ENCODE measurements at regions not wholly inside any gene's neighbourhood (a gene's known extent, or its start where the extent isn't known, plus 50 kb on each side); places are given as distances from the start of the nearest gene placed in this dataset.

GRCh38 chr2:81194581-81194980, 890.0 kb upstream of the LRRTM1 start:
- H3K4me3 Mint-ChIP-seq = no peak overlapping the region
- H3K9me3 Mint-ChIP-seq = peaks cover 5 to 15% of the 10 kb centered on the region in 2 donors
- H3K27ac Mint-ChIP-seq = no peak overlapping the region
- no peaks in the 10 kb centered on the region for H3K27me3 Mint-ChIP-seq
- no peak for DNase-seq
- H3K36me3 Mint-ChIP-seq = peaks cover 0 to 4% of the 10 kb centered on the region in 2 donors
- H3K4me1 Mint-ChIP-seq = no peaks in the 10 kb centered on the region
- no peak for ATAC-seq (replicated peaks)

GRCh38 chr2:81194176-81194575, 889.6 kb upstream of the LRRTM1 start:
- Mint-ChIP-seq H3K36me3 (peaks cover 0 to 4% of the 10 kb centered on the region in 2 donors), H3K27ac (no peak overlapping the region), H3K27me3 (no peaks in the 10 kb centered on the region), H3K4me3 (no peak overlapping the region), H3K4me1 (no peaks in the 10 kb centered on the region), H3K9me3 (peaks cover 5 to 15% of the 10 kb centered on the region in 2 donors)
- DNase-seq (no peak), ATAC-seq (replicated peaks) (no peak)

- no peaks in the 10 kb centered on the region for H3K27me3 Mint-ChIP-seq
- ATAC-seq (replicated peaks) (no peak), DNase-seq (no peak)
- peaks cover 4 to 6% of the 10 kb centered on the region in 2 donors for H3K9me3 Mint-ChIP-seq
- H3K27ac Mint-ChIP-seq = no peak overlapping the region
- H3K4me1 Mint-ChIP-seq = no peaks in the 10 kb centered on the region
- H3K4me3 Mint-ChIP-seq = no peak overlapping the region
- H3K36me3 Mint-ChIP-seq = no peaks in the 10 kb centered on the region
These were observed 877.3 kb upstream of the LRRTM1 start for GRCh38 chr2:81181845-81182244.

GRCh38 chr2:81171447-81171846, 866.9 kb upstream of the LRRTM1 start:
- Mint-ChIP-seq H3K27me3 (no peaks in the 10 kb centered on the region), H3K27ac (no peak overlapping the region), H3K4me1 (no peaks in the 10 kb centered on the region), H3K4me3 (no peak overlapping the region), H3K36me3 (no peaks in the 10 kb centered on the region), H3K9me3 (peaks cover 0 to 5% of the 10 kb centered on the region in 2 donors)
- ATAC-seq (replicated peaks) (no peak), DNase-seq (no peak)

GRCh38 chr2:81163583-81163982, 859.0 kb upstream of the LRRTM1 start:
- H3K4me1 Mint-ChIP-seq = no peaks in the 10 kb centered on the region
- peaks cover 0 to under 1% of the 10 kb centered on the region in 2 donors for H3K9me3 Mint-ChIP-seq
- no peak overlapping the region for H3K4me3 Mint-ChIP-seq
- H3K36me3 Mint-ChIP-seq = no peaks in the 10 kb centered on the region
- DNase-seq = no peak
- H3K27ac Mint-ChIP-seq = no peak overlapping the region
- no peaks in the 10 kb centered on the region for H3K27me3 Mint-ChIP-seq
- no peak for ATAC-seq (replicated peaks)

GRCh38 chr2:81158505-81158904, 854.0 kb upstream of the LRRTM1 start:
- no peak overlapping the region for H3K27ac Mint-ChIP-seq
- H3K27me3 Mint-ChIP-seq = no peaks in the 10 kb centered on the region
- ATAC-seq (replicated peaks) (no peak), DNase-seq (no peak)
- no peaks in the 10 kb centered on the region for H3K36me3 Mint-ChIP-seq
- H3K4me1 Mint-ChIP-seq = no peaks in the 10 kb centered on the region
- H3K4me3 Mint-ChIP-seq = no peak overlapping the region
- H3K9me3 Mint-ChIP-seq = peaks cover 0 to 7% of the 10 kb centered on the region in 2 donors

GRCh38 chr2:81148323-81148722, 843.8 kb upstream of the LRRTM1 start:
- H3K36me3 Mint-ChIP-seq = no peaks in the 10 kb centered on the region
- H3K27me3 Mint-ChIP-seq = no peaks in the 10 kb centered on the region
- ATAC-seq (replicated peaks) (no peak), DNase-seq (no peak)
- H3K27ac Mint-ChIP-seq = no peak overlapping the region
- H3K4me1 Mint-ChIP-seq = peaks cover 0 to 2% of the 10 kb centered on the region in 2 donors
- H3K4me3 Mint-ChIP-seq = no peak overlapping the region
- H3K9me3 Mint-ChIP-seq = peaks cover 0 to 14% of the 10 kb centered on the region in 2 donors

GRCh38 chr2:81136296-81136695, 831.7 kb upstream of the LRRTM1 start:
- Mint-ChIP-seq H3K9me3 (peaks cover 0 to 9% of the 10 kb centered on the region in 2 donors), H3K4me3 (no peak overlapping the region), H3K27ac (no peak overlapping the region), H3K27me3 (no peaks in the 10 kb centered on the region), H3K36me3 (no peaks in the 10 kb centered on the region), H3K4me1 (no peaks in the 10 kb centered on the region)
- ATAC-seq (replicated peaks) (no peak), DNase-seq (no peak)

- Mint-ChIP-seq H3K27me3 (no peaks in the 10 kb centered on the region), H3K27ac (no peak overlapping the region), H3K9me3 (peaks cover 2 to 5% of the 10 kb centered on the region in 2 donors), H3K4me1 (no peaks in the 10 kb centered on the region), H3K4me3 (no peak overlapping the region), H3K36me3 (no peaks in the 10 kb centered on the region)
- ATAC-seq (replicated peaks) = no peak
- DNase-seq = no peak
These were observed 792.8 kb upstream of the LRRTM1 start for GRCh38 chr2:81097361-81097760.

GRCh38 chr2:81093031-81093430, 788.5 kb upstream of the LRRTM1 start:
- no peaks in the 10 kb centered on the region for H3K36me3 Mint-ChIP-seq
- DNase-seq (no peak), ATAC-seq (replicated peaks) (no peak)
- H3K4me1 Mint-ChIP-seq = no peaks in the 10 kb centered on the region
- H3K27me3 Mint-ChIP-seq = no peaks in the 10 kb centered on the region
- no peak overlapping the region for H3K4me3 Mint-ChIP-seq
- peaks cover 2 to 11% of the 10 kb centered on the region in 2 donors for H3K9me3 Mint-ChIP-seq
- H3K27ac Mint-ChIP-seq = no peak overlapping the region

GRCh38 chr2:81087646-81088045, 783.1 kb upstream of the LRRTM1 start:
- Mint-ChIP-seq H3K4me3 (no peak overlapping the region), H3K27me3 (no peaks in the 10 kb centered on the region), H3K27ac (no peak overlapping the region), H3K4me1 (no peaks in the 10 kb centered on the region), H3K36me3 (no peaks in the 10 kb centered on the region), H3K9me3 (peaks cover 0 to 5% of the 10 kb centered on the region in 2 donors)
- DNase-seq (no peak), ATAC-seq (replicated peaks) (no peak)

- no peak for ATAC-seq (replicated peaks)
- H3K9me3 Mint-ChIP-seq = peaks cover 2 to 4% of the 10 kb centered on the region in 2 donors
- H3K4me3 Mint-ChIP-seq = no peak overlapping the region
- no peaks in the 10 kb centered on the region for H3K36me3 Mint-ChIP-seq
- H3K4me1 Mint-ChIP-seq = no peaks in the 10 kb centered on the region
- DNase-seq = no peak
- H3K27me3 Mint-ChIP-seq = no peaks in the 10 kb centered on the region
- H3K27ac Mint-ChIP-seq = no peak overlapping the region
These were observed 779.5 kb upstream of the LRRTM1 start for GRCh38 chr2:81084101-81084500.

GRCh38 chr2:81078631-81079030, 774.1 kb upstream of the LRRTM1 start:
- H3K27ac Mint-ChIP-seq = no peak overlapping the region
- DNase-seq (no peak), ATAC-seq (replicated peaks) (no peak)
- no peaks in the 10 kb centered on the region for H3K4me1 Mint-ChIP-seq
- H3K9me3 Mint-ChIP-seq = peaks cover 7 to 9% of the 10 kb centered on the region in 2 donors
- no peak overlapping the region for H3K4me3 Mint-ChIP-seq
- H3K27me3 Mint-ChIP-seq = no peaks in the 10 kb centered on the region
- H3K36me3 Mint-ChIP-seq = no peaks in the 10 kb centered on the region

GRCh38 chr2:81078102-81078501, 773.5 kb upstream of the LRRTM1 start:
- H3K9me3 Mint-ChIP-seq = peaks cover 7 to 9% of the 10 kb centered on the region in 2 donors
- ATAC-seq (replicated peaks) = no peak
- DNase-seq = no peak
- no peaks in the 10 kb centered on the region for H3K36me3 Mint-ChIP-seq
- H3K27me3 Mint-ChIP-seq = no peaks in the 10 kb centered on the region
- no peak overlapping the region for H3K4me3 Mint-ChIP-seq
- H3K4me1 Mint-ChIP-seq = no peaks in the 10 kb centered on the region
- H3K27ac Mint-ChIP-seq = no peak overlapping the region

- Mint-ChIP-seq H3K4me1 (no peaks in the 10 kb centered on the region), H3K27me3 (no peaks in the 10 kb centered on the region), H3K36me3 (no peaks in the 10 kb centered on the region), H3K4me3 (no peak overlapping the region), H3K9me3 (peaks cover 7 to 9% of the 10 kb centered on the region in 2 donors), H3K27ac (no peak overlapping the region)
- DNase-seq = no peak
- no peak for ATAC-seq (replicated peaks)
These were observed 772.8 kb upstream of the LRRTM1 start for GRCh38 chr2:81077396-81077795.

- Mint-ChIP-seq H3K27me3 (no peaks in the 10 kb centered on the region), H3K36me3 (no peaks in the 10 kb centered on the region), H3K4me1 (no peaks in the 10 kb centered on the region), H3K4me3 (no peak overlapping the region), H3K9me3 (peaks cover 3 to 7% of the 10 kb centered on the region in 2 donors), H3K27ac (no peak overlapping the region)
- DNase-seq (no peak), ATAC-seq (replicated peaks) (no peak)
These were observed 768.9 kb upstream of the LRRTM1 start for GRCh38 chr2:81073412-81073811.
